ENCODE measurements at regions not wholly inside any gene's neighbourhood (a gene's known extent, or its start where the extent isn't known, plus 50 kb on each side); places are given as distances from the start of the nearest gene placed in this dataset.

GRCh38 chr1:181953596-181953995 is 107.9 kb downstream of the ZNF648 start:
- TF ChIP-seq CTCF (IDR thresholded peaks at IDR 0.05; ENCODE audit: low read depth, low read length) (no peak), EZH2phosphoT487 (IDR thresholded peaks at IDR 0.05; ENCODE audit: low read depth) (no peak)
